HG03457 (cell line): ENCODE measurements at regions not wholly inside any gene's neighbourhood (a gene's known extent, or its start where the extent isn't known, plus 50 kb on each side); places are given as distances from the start of the nearest gene placed in this dataset.

ENCODE experiments used
- ATAC-seq: cut with Tn5 transposase; IDR thresholded peaks from one replicate; pipeline ENCODE4 v1.9.1; 2021; ENCODE audit warnings: moderate number of reproducible peaks; ENCODE audit not compliant: unreplicated experiment

GRCh38 chr5:173383711-173384110 is 55.5 kb upstream of the STC2 start:
- no peak for ATAC-seq

GRCh38 chr5:173378727-173379126 is 50.5 kb upstream of the STC2 start:
- no peak for ATAC-seq
